Dendritic cell treated with granulocyte-macrophage colony-stimulating factor and Interleukin-4, amounts not matched to agents 40 ng/mL and 50 ng/mL, for 4 days (primary cell): ENCODE measurements at regions not wholly inside any gene's neighbourhood (a gene's known extent, or its start where the extent isn't known, plus 50 kb on each side); places are given as distances from the start of the nearest gene placed in this dataset.
"Not testable (repeated sequence)": the region's sequence is repeated elsewhere in the genome, so short reads cannot be mapped to it uniquely, and the experiment has no call there.

ENCODE experiments used
- H3K27ac Mint-ChIP-seq: one replicate; pipeline ENCODE4 v1.8.0; 2022; ENCODE audit warnings: mild to moderate bottlenecking, mixed read lengths
- H3K27me3 Mint-ChIP-seq: one replicate; pipeline ENCODE4 v1.8.0; 2022; ENCODE audit warnings: mild to moderate bottlenecking, mixed read lengths
- H3K36me3 Mint-ChIP-seq: one replicate; pipeline ENCODE4 v1.8.0; 2022; ENCODE audit warnings: low read depth, mixed read lengths
- H3K4me1 Mint-ChIP-seq: one replicate; pipeline ENCODE4 v1.8.0; 2022; ENCODE audit warnings: low read depth, mixed read lengths
- H3K4me3 Mint-ChIP-seq: one replicate; pipeline ENCODE4 v1.8.0; 2022; ENCODE audit warnings: mild to moderate bottlenecking, moderate library complexity, mixed read lengths
- H3K9me3 Mint-ChIP-seq: one replicate; pipeline ENCODE4 v1.8.0; 2022; ENCODE audit warnings: mixed read lengths
- intact Hi-C: fragments of 100-400 bp; cut with micrococcal nuclease; formaldehyde crosslinking; loops from one replicate; pipeline ENCODE4 v1.15.0; 2022

DNA sequence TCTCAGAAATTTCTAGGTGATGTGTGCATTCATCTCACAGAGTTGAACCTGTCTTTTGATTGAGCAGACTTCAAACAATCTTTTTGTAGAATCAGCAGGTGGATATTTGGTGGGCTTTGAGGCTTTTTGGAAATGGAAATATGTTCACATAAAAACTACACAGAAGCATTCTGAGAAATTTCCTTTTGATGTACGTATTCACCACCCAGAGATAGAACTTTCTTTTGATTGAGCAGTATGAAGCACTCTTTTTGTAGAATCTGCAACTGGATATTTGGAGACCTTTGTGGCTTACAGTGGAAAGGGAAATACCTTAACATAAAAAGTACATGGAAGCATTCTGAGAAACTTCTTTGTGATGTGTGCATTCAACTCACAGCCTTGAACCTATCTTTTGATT is 3515.0 kb downstream of the GOLGA6L6 start:
- Mint-ChIP-seq H3K4me1 (no peaks in the 10 kb centered on the region), H3K27me3 (no peaks in the 10 kb centered on the region), H3K36me3 (no peaks in the 10 kb centered on the region), H3K4me3 (no peak overlapping the region), H3K27ac (no peak overlapping the region), H3K9me3 (peaks cover 89% of the 10 kb centered on the region)
- intact Hi-C loops, result no loop called here

GRCh38 chr15:17022040-17022439 is 3519.6 kb downstream of the GOLGA6L6 start:
- peaks cover 83% of the 10 kb centered on the region for H3K9me3 Mint-ChIP-seq
- H3K36me3 Mint-ChIP-seq, H3K4me3 Mint-ChIP-seq, H3K27me3 Mint-ChIP-seq, H3K27ac Mint-ChIP-seq, H3K4me1 Mint-ChIP-seq, intact Hi-C loops: not testable (repeated sequence)
